ENCODE measurements at regions not wholly inside any gene's neighbourhood (a gene's known extent, or its start where the extent isn't known, plus 50 kb on each side); places are given as distances from the start of the nearest gene placed in this dataset.

- no peak for TF ChIP-seq SPI1 (IDR thresholded peaks at IDR 0.05; ENCODE audit: borderline replicate concordance, low read depth)
- TF ChIP-seq GABPA (IDR thresholded peaks at IDR 0.05; ENCODE audit: low read depth), result no peak
- TF ChIP-seq POLR2AphosphoS5 (IDR thresholded peaks at IDR 0.05; ENCODE audit: low read depth), result no peak
- DNase-seq (ENCODE audit: low read depth in 1 of 2, low spot score in 1 of 2), result no peak
- H3K27me3 ChIP-seq (ENCODE audit: insufficient read depth, poor library complexity, severe bottlenecking), result no peaks in the 10 kb centered on the region
Measured at GRCh38 chr11:71358963-71359567, 89.1 kb downstream of the DHCR7 start.

GRCh38 chr11:71358122-71358728, 90.0 kb downstream of the DHCR7 start:
- no peak for TF ChIP-seq GABPA (IDR thresholded peaks at IDR 0.05; ENCODE audit: low read depth)
- no peak for TF ChIP-seq SPI1 (IDR thresholded peaks at IDR 0.05; ENCODE audit: borderline replicate concordance, low read depth)
- no peak for TF ChIP-seq CTCF (IDR thresholded peaks at IDR 0.05; ENCODE audit: insufficient read depth, low read length)
- no peak for TF ChIP-seq REST (IDR thresholded peaks at IDR 0.05; ENCODE audit: insufficient replicate concordance, low read depth)
- TF ChIP-seq POLR2AphosphoS5 (IDR thresholded peaks at IDR 0.05; ENCODE audit: low read depth), result no peak
- H3K27me3 ChIP-seq (ENCODE audit: insufficient read depth, poor library complexity, severe bottlenecking), result no peaks in the 10 kb centered on the region

More at GRCh38 chr11:71358963-71359567, 89.1 kb downstream of the DHCR7 start:
- no peak overlapping the region for H3K4me3 ChIP-seq (replicated peaks; ENCODE audit: insufficient read depth, low read length)
- H3K27ac ChIP-seq (replicated peaks), result no peak overlapping the region

GRCh38 chr11:71357414-71357813, 90.8 kb downstream of the DHCR7 start:
- TF ChIP-seq SPI1 (IDR thresholded peaks at IDR 0.05; ENCODE audit: borderline replicate concordance, low read depth) (no peak), POLR2AphosphoS5 (IDR thresholded peaks at IDR 0.05; ENCODE audit: low read depth) (no peak), REST (IDR thresholded peaks at IDR 0.05; ENCODE audit: insufficient replicate concordance, low read depth) (no peak), CTCF (IDR thresholded peaks at IDR 0.05; ENCODE audit: insufficient read depth, low read length) (no peak), GABPA (IDR thresholded peaks at IDR 0.05; ENCODE audit: low read depth) (no peak)
- no peak for DNase-seq (ENCODE audit: low read depth in 1 of 2, low spot score in 1 of 2)
- Histone ChIP-seq H3K27me3 (ENCODE audit: insufficient read depth, poor library complexity, severe bottlenecking) (no peaks in the 10 kb centered on the region), H3K4me3 (replicated peaks; ENCODE audit: insufficient read depth, low read length) (no peak overlapping the region), H3K27ac (replicated peaks) (no peak overlapping the region)

More at GRCh38 chr11:71358122-71358728, 90.0 kb downstream of the DHCR7 start:
- Histone ChIP-seq H3K4me3 (replicated peaks; ENCODE audit: insufficient read depth, low read length) (no peak overlapping the region), H3K27ac (replicated peaks) (no peak overlapping the region)
- DNase-seq (ENCODE audit: low read depth in 1 of 2, low spot score in 1 of 2), result no peak

GRCh38 chr11:71356904-71357303, 91.3 kb downstream of the DHCR7 start:
- Histone ChIP-seq H3K27ac (replicated peaks) (no peak overlapping the region), H3K4me3 (replicated peaks; ENCODE audit: insufficient read depth, low read length) (no peak overlapping the region), H3K27me3 (ENCODE audit: insufficient read depth, poor library complexity, severe bottlenecking) (no peaks in the 10 kb centered on the region)
- no peak for DNase-seq (ENCODE audit: low read depth in 1 of 2, low spot score in 1 of 2)
- TF ChIP-seq SPI1 (IDR thresholded peaks at IDR 0.05; ENCODE audit: borderline replicate concordance, low read depth), result no peak
- no peak for TF ChIP-seq REST (IDR thresholded peaks at IDR 0.05; ENCODE audit: insufficient replicate concordance, low read depth)
- TF ChIP-seq GABPA (IDR thresholded peaks at IDR 0.05; ENCODE audit: low read depth), result no peak
- no peak for TF ChIP-seq POLR2AphosphoS5 (IDR thresholded peaks at IDR 0.05; ENCODE audit: low read depth)

All from HL-60 (cell line).